Keratinocyte (primary cell): ENCODE measurements at regions not wholly inside any gene's neighbourhood (a gene's known extent, or its start where the extent isn't known, plus 50 kb on each side); places are given as distances from the start of the nearest gene placed in this dataset.

Experiments used
- DNase-seq: peaks from one replicate; pipeline ENCODE4 v3.0.0-alpha.2; 2011; ENCODE audit warnings: low read depth, missing footprints, low spot score
- FAIRE-seq: peaks from 2 replicates; lab custom pipeline; 2011; peaks lifted over from hg19 to GRCh38; lab: Jason Lieb, UNC
- H2AFZ ChIP-seq: 2 replicates; pipeline ENCODE4 v1.6.0; 2012; ENCODE audit warnings: low read length, control low read depth, inconsistent platforms; ENCODE audit not compliant: control insufficient read depth
- H3K27ac ChIP-seq: 2 replicates; pipeline ENCODE4 v1.5.1; 2011; ENCODE audit warnings: low read length; ENCODE audit not compliant: control insufficient read depth, insufficient read depth
- H3K27me3 ChIP-seq: 3 replicates; pipeline ENCODE4 v1.6.0; 2011; ENCODE audit warnings: low read length; ENCODE audit not compliant: control insufficient read depth, insufficient read depth; ENCODE audit errors: extremely low read depth
- H3K36me3 ChIP-seq, 2 experiments: 2 replicates in 1 of 2; 3 replicates in 1 of 2; pipeline ENCODE4 v1.5.1; 2011; ENCODE audit warnings: low read length in 2 of 2, mild to moderate bottlenecking in 1 of 2; ENCODE audit not compliant: control insufficient read depth in 2 of 2, insufficient read depth in 2 of 2; ENCODE audit errors: extremely low read depth in 1 of 2
- H3K4me1 ChIP-seq: 3 replicates; pipeline ENCODE4 v1.5.1; 2011; ENCODE audit warnings: low read length; ENCODE audit not compliant: control insufficient read depth, insufficient read depth; ENCODE audit errors: extremely low read depth
- H3K4me2 ChIP-seq: 3 replicates; pipeline ENCODE4 v1.6.0; 2011; ENCODE audit warnings: low read depth, low read length; ENCODE audit not compliant: control insufficient read depth, insufficient read depth; ENCODE audit errors: extremely low read depth
- H3K4me3 ChIP-seq, 3 experiments: fragments of 200-600 bp in 1 of 3; sonication (generic) in 1 of 3; 2 replicates in 2 of 3; 3 replicates in 1 of 3; pipeline ENCODE4 v1.5.1; 2011 to 2016; ENCODE audit warnings: low read length in 3 of 3, mild to moderate bottlenecking in 3 of 3, control low read depth in 2 of 3, inconsistent platforms in 1 of 3, low read depth in 1 of 3, mixed read lengths in 1 of 3, mixed run types in 1 of 3, moderate library complexity in 1 of 3; ENCODE audit not compliant: control insufficient read depth in 2 of 3, insufficient read depth in 2 of 3; ENCODE audit errors: extremely low read depth in 1 of 3
- H3K79me2 ChIP-seq: 2 replicates; pipeline ENCODE4 v1.6.0; 2012; ENCODE audit warnings: low read length; ENCODE audit not compliant: control insufficient read depth, insufficient read depth
- H3K9ac ChIP-seq: 3 replicates; pipeline ENCODE4 v1.6.0; 2011; ENCODE audit warnings: low read length; ENCODE audit not compliant: control insufficient read depth, insufficient read depth; ENCODE audit errors: extremely low read depth
- H3K9me1 ChIP-seq: 3 replicates; pipeline ENCODE4 v1.6.0; 2011; ENCODE audit warnings: low read length; ENCODE audit not compliant: control insufficient read depth, insufficient read depth; ENCODE audit errors: extremely low read depth
- H3K9me3 ChIP-seq: 2 replicates; pipeline ENCODE4 v1.5.1; 2012; ENCODE audit warnings: low read depth, low read length; ENCODE audit not compliant: control insufficient read depth
- H4K20me1 ChIP-seq: 3 replicates; pipeline ENCODE4 v1.6.0; 2011; ENCODE audit warnings: low read length; ENCODE audit not compliant: control insufficient read depth, insufficient read depth; ENCODE audit errors: extremely low read depth
- CTCF ChIP-seq, 3 experiments: IDR thresholded peaks in 1 of 3; conservative IDR thresholded peaks in 1 of 3; optimal IDR thresholded peaks in 1 of 3; 2 replicates in 2 of 3; 3 replicates in 1 of 3; pipeline versions ENCODE3 to v1.5.1; 2011; ENCODE audit warnings: low read length in 3 of 3, mild to moderate bottlenecking in 3 of 3, moderate library complexity in 2 of 3, control low read depth in 1 of 3, inconsistent platforms in 1 of 3; ENCODE audit not compliant: insufficient read depth in 2 of 3; ENCODE audit errors: extremely low read depth in 1 of 3
- EZH2 ChIP-seq: IDR thresholded peaks from one replicate; pipeline ENCODE4 v1.6.1; 2012; ENCODE audit warnings: inconsistent platforms, mild to moderate bottlenecking, low read length, moderate library complexity
- dilution Hi-C: fragments of 300-500 bp; cut with MboI; formaldehyde crosslinking; loops from one replicate; pipeline ENCODE4 v1.7.0; 2020; ENCODE audit warnings: low sequenced_read_pairs; ENCODE audit not compliant: extremely low pct_ligation_motif_present

GRCh38 chr6:95352064-95352795 is 225.1 kb upstream of the MANEA start:
- Histone ChIP-seq H3K9ac (no peak overlapping the region), H3K4me2 (no peak overlapping the region), H3K27ac (no peak overlapping the region), H3K4me3 (no peak overlapping the region), H3K4me1 (no peaks in the 10 kb centered on the region), H4K20me1 (no peaks in the 10 kb centered on the region), H3K9me1 (no peaks in the 10 kb centered on the region), H3K79me2 (no peaks in the 10 kb centered on the region), H2AFZ (no peak overlapping the region), H3K27me3 (no peaks in the 10 kb centered on the region), H3K9me3 (no peaks in the 10 kb centered on the region), H3K36me3 (no peaks in the 10 kb centered on the region)
- TF ChIP-seq CTCF (optimal IDR thresholded peaks at IDR 0.05 in 1 of 3, IDR thresholded peaks at IDR 0.05 in 1 of 3, conservative IDR thresholded peaks at IDR 0.05 in 1 of 3; ENCODE audit: extremely low read depth in 1 of 3, insufficient read depth in 2 of 3, low read length in 3 of 3) (peak in 2 of 3 experiments; percentile 15 to 26), EZH2 (no peak)
- DNase-seq = no peak
- dilution Hi-C loops = no loop called here
- no peak for FAIRE-seq

GRCh38 chr6:95354551-95354950 is 222.8 kb upstream of the MANEA start:
- TF ChIP-seq CTCF (optimal IDR thresholded peaks at IDR 0.05 in 1 of 3, IDR thresholded peaks at IDR 0.05 in 1 of 3, conservative IDR thresholded peaks at IDR 0.05 in 1 of 3; ENCODE audit: extremely low read depth in 1 of 3, insufficient read depth in 2 of 3, low read length in 3 of 3) (no peak), EZH2 (no peak)
- H3K9me1 ChIP-seq = no peaks in the 10 kb centered on the region
- dilution Hi-C loops = no loop called here
- H3K9ac ChIP-seq = no peak overlapping the region
- no peak overlapping the region for H2AFZ ChIP-seq
- DNase-seq (no peak), FAIRE-seq (no peak)
- H3K9me3 ChIP-seq = no peaks in the 10 kb centered on the region
- no peaks in the 10 kb centered on the region for H3K79me2 ChIP-seq
- no peak overlapping the region for H3K4me3 ChIP-seq
- no peak overlapping the region for H3K27ac ChIP-seq
- no peak overlapping the region for H3K4me2 ChIP-seq
- H3K27me3 ChIP-seq = no peaks in the 10 kb centered on the region
- H3K4me1 ChIP-seq = no peaks in the 10 kb centered on the region
- no peaks in the 10 kb centered on the region for H3K36me3 ChIP-seq
- no peaks in the 10 kb centered on the region for H4K20me1 ChIP-seq
